ENCODE measurements at regions not wholly inside any gene's neighbourhood (a gene's known extent, or its start where the extent isn't known, plus 50 kb on each side); places are given as distances from the start of the nearest gene placed in this dataset.

GRCh38 chr1:105072446-105072845 is 1322.7 kb downstream of the AMY1C start:
- H3K27me3 ChIP-seq (replicated peaks; ENCODE audit: insufficient read depth) = no peaks in the 10 kb centered on the region
- no peak overlapping the region for H3K4me3 ChIP-seq
- H3K9me3 ChIP-seq = no peaks in the 10 kb centered on the region
- TF ChIP-seq POLR2AphosphoS5 (IDR thresholded peaks at IDR 0.05) (no peak), CTCF (IDR thresholded peaks at IDR 0.05) (no peak), POLR2A (IDR thresholded peaks at IDR 0.05) (no peak)
- intact Hi-C loops (cut with DNase I) = no loop called here
- H3K4me1 ChIP-seq (replicated peaks) = no peaks in the 10 kb centered on the region
- 100% methylated on average over 3 of the region's 3 CpGs for WGBS
- H3K27ac ChIP-seq = no peak overlapping the region
- H3K36me3 ChIP-seq = no peaks in the 10 kb centered on the region
- DNase-seq (ENCODE audit: low spot score) = no peak

GRCh38 chr1:105072850-105073249 is 1323.2 kb downstream of the AMY1C start:
- WGBS = 84% methylated on average over 3 of the region's 3 CpGs
- DNase-seq (ENCODE audit: low spot score) = no peak

GRCh38 chr1:105073660-105074059 is 1324.0 kb downstream of the AMY1C start:
- DNase-seq (ENCODE audit: low spot score) = no peak
- intact Hi-C loops (cut with DNase I) = no loop called here
- H3K4me1 ChIP-seq (replicated peaks) = no peaks in the 10 kb centered on the region
- no peak overlapping the region for H3K4me3 ChIP-seq
- TF ChIP-seq POLR2AphosphoS5 (IDR thresholded peaks at IDR 0.05) = no peak
- TF ChIP-seq CTCF (IDR thresholded peaks at IDR 0.05) = no peak
- TF ChIP-seq POLR2A (IDR thresholded peaks at IDR 0.05) = no peak
- H3K9me3 ChIP-seq = no peaks in the 10 kb centered on the region
- H3K27me3 ChIP-seq (replicated peaks; ENCODE audit: insufficient read depth) = no peaks in the 10 kb centered on the region
- no peaks in the 10 kb centered on the region for H3K36me3 ChIP-seq
- H3K27ac ChIP-seq = no peak overlapping the region

More at GRCh38 chr1:105072850-105073249, 1323.2 kb downstream of the AMY1C start:
- no peak for TF ChIP-seq POLR2AphosphoS5 (IDR thresholded peaks at IDR 0.05)
- TF ChIP-seq CTCF (IDR thresholded peaks at IDR 0.05) = no peak
- TF ChIP-seq POLR2A (IDR thresholded peaks at IDR 0.05) = no peak
- H3K4me3 ChIP-seq = no peak overlapping the region
- H3K27me3 ChIP-seq (replicated peaks; ENCODE audit: insufficient read depth) = no peaks in the 10 kb centered on the region
- intact Hi-C loops (cut with DNase I) = no loop called here
- H3K36me3 ChIP-seq = no peaks in the 10 kb centered on the region
- no peak overlapping the region for H3K27ac ChIP-seq
- no peaks in the 10 kb centered on the region for H3K9me3 ChIP-seq
- no peaks in the 10 kb centered on the region for H3K4me1 ChIP-seq (replicated peaks)

- 87% methylated on average over 4 of the region's 4 CpGs for WGBS
- Histone ChIP-seq H3K9me3 (no peaks in the 10 kb centered on the region), H3K4me3 (no peak overlapping the region), H3K27me3 (replicated peaks; ENCODE audit: insufficient read depth) (no peaks in the 10 kb centered on the region), H3K4me1 (replicated peaks) (no peaks in the 10 kb centered on the region), H3K36me3 (no peaks in the 10 kb centered on the region), H3K27ac (no peak overlapping the region)
- TF ChIP-seq POLR2AphosphoS5 (IDR thresholded peaks at IDR 0.05) = no peak
- no peak for TF ChIP-seq CTCF (IDR thresholded peaks at IDR 0.05)
- TF ChIP-seq POLR2A (IDR thresholded peaks at IDR 0.05) = no peak
- intact Hi-C loops (cut with DNase I) = no loop called here
- no peak for DNase-seq (ENCODE audit: low spot score)
Observed at GRCh38 chr1:105083611-105084010, 1333.9 kb downstream of the AMY1C start.

- Histone ChIP-seq H3K36me3 (no peaks in the 10 kb centered on the region), H3K4me1 (replicated peaks) (no peaks in the 10 kb centered on the region), H3K9me3 (no peaks in the 10 kb centered on the region), H3K27me3 (replicated peaks; ENCODE audit: insufficient read depth) (no peaks in the 10 kb centered on the region), H3K27ac (no peak overlapping the region), H3K4me3 (no peak overlapping the region)
- 38% methylated on average over 7 of the region's 7 CpGs for WGBS
- no peak for TF ChIP-seq CTCF (IDR thresholded peaks at IDR 0.05)
- TF ChIP-seq POLR2A (IDR thresholded peaks at IDR 0.05) = no peak
- TF ChIP-seq POLR2AphosphoS5 (IDR thresholded peaks at IDR 0.05) = no peak
- intact Hi-C loops (cut with DNase I) = no loop called here
- no peak for DNase-seq (ENCODE audit: low spot score)
Observed at GRCh38 chr1:105087506-105087905, 1337.8 kb downstream of the AMY1C start.
